ENCODE measurements at regions not wholly inside any gene's neighbourhood (a gene's known extent, or its start where the extent isn't known, plus 50 kb on each side); places are given as distances from the start of the nearest gene placed in this dataset.

DNA sequence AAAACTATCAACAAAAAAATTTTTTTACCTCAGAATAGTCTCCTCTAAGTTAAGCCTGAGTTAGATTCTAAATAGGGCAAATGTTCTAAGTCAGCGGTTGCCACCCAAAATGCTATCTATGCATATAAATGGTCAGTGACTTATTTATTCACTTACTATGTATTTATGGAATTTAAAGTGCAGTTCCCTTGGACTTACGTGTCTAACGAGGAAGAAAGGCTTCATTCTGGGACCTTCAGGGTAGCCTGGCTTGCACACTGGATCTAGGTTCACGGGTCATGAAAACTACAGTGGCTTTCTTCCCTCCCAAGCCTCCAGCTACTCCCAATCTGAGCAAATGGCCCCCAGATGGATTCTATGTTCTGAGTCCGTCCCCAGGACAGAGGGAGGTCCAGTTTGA lies 77.1 kb downstream of the ARF6 start:
- in situ Hi-C loops (cut with HindIII; ENCODE audit: low sequenced_read_pairs) = loop anchor here (25.0 kb wide), 1 partner anchor 108 kb away; the partner anchor contains the start of gene NEMF

DNA sequence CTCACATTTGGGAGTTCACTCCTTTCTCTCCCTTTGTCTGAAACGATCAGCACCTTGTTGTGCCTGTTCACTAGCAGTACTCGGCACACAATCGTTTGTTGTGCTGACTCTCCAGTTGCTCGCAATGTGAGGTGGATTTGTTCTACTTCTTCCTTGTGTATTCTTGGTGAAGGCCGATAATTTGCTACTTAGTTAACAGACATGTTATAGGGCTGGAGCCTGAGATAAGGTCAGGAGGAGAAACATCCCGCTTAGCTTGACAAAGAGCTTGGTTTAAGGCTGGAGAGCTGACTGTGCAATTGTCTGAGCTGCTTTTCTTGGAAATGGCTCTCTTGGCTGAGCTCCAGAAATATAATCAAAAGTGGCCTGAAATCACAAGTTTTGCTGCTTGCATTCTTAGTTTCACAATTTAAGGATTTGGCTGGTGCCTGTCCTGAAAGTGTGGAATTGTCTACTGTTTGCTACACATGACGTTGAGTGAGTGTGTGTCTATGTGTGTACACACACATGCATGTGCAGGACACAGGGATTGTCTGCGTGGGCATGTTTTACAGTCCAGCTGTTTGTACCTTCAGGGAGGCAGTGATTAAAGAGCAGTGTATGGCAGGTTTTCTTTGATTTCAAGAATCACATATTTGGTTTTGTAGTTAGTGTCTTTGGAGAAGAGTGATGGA lies 77.7 kb downstream of the ARF6 start:
- in situ Hi-C loops (cut with HindIII; ENCODE audit: low sequenced_read_pairs) = loop anchor here (25.0 kb wide), 1 partner anchor 108 kb away; the partner anchor contains the start of gene NEMF

DNA sequence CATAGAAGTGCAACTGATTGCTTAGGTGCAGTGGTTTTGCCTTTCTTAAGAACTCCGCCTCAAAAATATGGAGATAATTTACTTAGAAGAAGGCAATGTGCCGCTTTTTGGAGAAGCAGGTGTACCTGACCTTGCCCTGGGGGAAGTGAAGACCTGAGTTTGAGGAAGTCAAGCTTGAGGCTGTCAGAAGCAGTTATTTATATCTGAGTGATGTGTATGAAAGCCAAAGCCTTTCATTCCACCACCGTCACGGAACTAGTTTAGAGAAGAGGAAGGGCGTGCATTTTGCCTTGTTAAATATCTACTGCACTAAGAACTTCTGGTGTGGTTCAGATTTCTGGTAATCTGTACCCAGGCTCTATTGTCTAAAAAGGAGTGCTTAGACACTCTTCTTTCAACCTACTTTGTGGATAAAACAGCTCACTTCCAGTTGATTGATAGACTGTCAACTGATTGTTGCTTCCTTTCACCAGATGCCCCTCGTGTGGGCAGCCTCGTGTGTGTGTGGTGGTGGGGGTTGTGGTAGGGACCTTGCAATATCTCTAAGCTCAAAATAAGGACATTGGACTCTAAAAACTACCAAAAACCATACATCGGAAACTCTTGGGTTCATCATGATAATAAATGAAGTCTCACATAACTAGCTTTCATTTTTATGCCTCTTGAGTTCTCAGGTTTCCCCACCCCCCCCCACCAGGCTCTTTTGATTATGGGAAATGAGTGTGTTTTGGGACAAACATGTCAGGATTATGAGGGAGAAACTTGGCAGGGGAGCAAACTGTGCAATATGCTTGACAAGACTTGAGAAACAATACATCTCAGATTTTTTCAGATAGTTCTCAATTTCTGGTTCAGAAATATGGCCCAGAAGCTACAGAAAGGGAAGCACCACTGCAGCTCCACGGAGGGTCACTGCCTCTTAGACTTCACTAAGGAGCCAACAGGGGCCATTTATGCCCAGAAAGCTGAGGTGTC lies 78.6 kb downstream of the ARF6 start:
- in situ Hi-C loops (cut with HindIII; ENCODE audit: low sequenced_read_pairs) = loop anchor here (25.0 kb wide), 1 partner anchor 109 kb away; the partner anchor contains the start of gene NEMF

DNA sequence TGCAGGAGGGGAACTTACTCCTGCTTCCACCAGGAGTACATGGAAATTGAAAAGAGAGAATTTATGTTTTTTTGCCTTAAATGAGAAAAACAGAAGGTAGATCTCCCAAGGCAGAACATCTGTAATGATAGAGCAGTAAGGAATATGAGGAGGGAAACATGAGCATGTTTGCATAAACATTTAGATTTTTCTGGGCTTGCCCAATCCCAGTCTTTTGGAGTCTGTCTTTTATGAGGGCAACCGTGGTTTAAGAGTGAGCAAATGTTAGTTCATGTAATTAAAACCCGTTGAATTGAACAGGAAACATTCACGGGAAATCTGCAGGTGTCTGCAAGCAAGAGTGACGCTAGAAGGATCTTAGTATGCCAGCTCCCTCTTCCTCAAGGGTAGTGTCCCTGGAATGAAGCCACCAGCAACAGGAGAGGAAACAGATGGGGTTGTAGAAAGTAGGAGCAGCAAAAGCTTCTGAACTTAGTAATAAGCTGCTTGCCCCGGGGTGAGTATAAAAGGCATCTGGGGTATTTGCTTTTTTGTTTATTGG lies 79.3 kb downstream of the ARF6 start:
- in situ Hi-C loops (cut with HindIII; ENCODE audit: low sequenced_read_pairs) = loop anchor here (25.0 kb wide), 1 partner anchor 110 kb away; the partner anchor contains the start of gene NEMF

DNA sequence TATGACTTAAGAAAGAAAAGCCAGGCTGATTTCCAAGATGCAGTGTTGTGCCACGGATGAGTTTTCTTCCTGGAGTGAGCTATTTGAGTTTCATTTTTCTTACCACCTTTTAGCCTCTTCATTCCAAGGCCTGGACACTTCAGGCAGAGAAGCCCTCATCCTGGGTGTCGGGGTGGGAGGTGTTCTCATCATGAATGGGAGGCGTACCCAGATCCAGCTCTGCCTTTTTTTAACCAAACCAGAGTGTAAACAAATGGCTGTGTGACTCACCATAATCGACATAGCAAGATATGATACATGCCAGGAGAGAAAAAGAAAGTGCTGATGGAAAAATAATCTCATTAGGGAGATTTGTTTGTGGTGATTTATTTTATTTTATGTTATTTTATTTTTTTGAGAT lies 79.9 kb downstream of the ARF6 start:
- in situ Hi-C loops (cut with HindIII; ENCODE audit: low sequenced_read_pairs) = loop anchor here (25.0 kb wide), 1 partner anchor 111 kb away; the partner anchor contains the start of gene NEMF

DNA sequence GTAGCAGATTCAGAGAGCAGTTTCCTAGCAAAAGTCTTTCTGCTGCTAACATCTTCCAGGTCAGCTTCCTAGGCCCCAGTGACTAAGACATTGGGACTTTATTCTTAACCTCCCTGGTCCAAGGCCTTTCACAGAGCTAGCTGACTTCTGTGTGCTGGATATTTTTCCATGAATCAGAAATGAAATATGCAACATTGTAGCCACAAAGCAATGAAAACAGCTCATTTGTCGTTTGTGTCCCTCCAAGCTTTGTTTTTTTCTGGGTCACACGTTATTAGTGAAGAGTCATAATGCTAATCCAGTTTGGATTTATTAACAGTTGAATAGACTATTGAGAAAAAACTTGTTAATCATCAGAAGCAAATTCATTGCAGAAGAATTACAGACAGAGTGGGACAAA lies 82.4 kb downstream of the ARF6 start:
- in situ Hi-C loops (cut with HindIII; ENCODE audit: low sequenced_read_pairs) = no loop called here

DNA sequence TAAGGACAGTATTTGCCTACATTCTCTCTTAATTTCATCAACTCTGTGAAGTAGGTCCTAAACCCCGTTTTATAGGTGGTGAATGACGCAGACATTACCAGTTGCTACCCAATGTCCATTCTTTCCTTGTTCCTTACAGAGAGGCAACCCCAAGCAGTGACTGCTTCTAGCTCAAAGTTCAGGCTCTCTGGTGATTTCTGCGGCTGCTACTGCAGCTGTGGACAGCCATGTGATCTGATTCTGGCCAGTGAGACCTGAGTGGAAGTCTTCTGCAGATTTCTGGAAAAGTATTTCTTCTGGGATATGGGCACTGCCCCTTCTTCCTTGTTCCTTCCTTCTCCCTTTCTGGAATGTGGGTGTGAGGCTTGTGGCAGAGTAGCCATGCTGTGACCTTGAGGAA lies 82.9 kb downstream of the ARF6 start:
- in situ Hi-C loops (cut with HindIII; ENCODE audit: low sequenced_read_pairs) = no loop called here

DNA sequence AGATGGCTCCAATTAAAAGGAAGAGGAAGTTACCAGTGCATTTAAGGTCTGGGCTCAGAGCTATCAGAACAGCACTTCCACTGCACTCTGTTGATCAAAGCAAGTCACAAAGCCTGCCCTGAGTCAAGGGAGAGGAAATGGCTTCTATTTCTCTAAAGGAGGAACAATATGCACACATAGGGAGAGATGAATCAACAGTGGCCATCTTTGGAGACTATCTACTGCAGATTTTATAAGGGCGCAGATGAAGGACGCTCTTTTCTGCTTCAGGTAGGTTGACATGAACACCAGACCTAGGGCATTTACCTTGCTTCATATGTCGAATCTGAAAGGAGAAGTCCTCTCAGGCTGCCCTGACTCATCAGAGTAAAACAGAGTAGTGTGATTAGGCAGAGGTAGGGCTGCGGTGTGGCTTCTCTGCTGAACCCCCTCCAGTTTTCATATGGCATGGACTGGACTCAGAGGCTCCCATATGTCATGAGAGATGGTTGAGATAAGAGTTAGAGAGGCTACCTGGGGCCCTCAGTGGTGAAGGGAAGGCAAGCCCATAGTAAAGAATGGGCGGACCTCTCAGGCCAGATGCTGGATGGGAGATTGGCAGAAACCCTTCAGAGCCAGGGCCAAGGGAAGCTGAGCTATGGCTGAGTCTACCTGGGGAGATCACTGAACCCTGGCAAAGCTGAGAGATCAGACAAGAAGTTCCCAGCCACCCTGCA lies 84.4 kb downstream of the ARF6 start:
- in situ Hi-C loops (cut with HindIII; ENCODE audit: low sequenced_read_pairs) = no loop called here

DNA sequence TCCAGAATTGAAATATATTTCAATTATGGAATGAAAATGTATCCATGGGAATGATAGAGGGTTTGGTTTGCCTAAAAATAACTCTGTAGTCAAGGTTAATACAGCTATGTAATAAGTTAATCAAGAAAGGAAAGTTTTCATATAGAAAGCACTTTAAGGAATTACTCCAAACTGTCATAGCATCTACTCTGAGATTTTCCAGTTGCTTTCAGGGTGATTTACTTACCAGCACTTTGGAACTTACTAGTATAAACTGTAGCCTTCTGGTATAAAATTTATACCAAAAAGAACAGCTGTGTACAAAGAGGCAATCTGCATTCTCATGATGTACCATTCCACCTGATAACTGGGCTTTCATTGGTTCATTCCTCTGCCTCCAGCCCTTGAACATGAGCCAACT lies 87.1 kb downstream of the ARF6 start:
- in situ Hi-C loops (cut with HindIII; ENCODE audit: low sequenced_read_pairs) = no loop called here

DNA sequence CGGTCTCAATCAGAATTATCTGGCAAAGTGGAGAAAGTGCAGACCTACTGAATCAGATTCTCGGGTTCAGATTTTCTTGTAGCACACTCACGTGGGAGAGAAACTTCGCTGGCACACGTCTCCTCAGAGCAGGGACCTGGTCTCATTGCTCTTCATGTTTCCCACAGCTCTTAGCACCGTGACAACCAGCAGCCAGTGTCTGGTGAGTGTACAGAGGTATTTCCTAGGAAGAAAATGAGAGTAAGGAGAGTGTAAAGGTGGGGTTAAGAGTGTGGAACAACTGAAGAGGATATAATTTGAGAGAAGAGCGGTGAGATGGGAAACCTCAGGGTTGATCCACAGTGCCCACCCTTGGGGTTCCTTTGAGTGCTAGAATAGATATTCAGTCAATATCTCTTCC lies 89.2 kb downstream of the ARF6 start:
- in situ Hi-C loops (cut with HindIII; ENCODE audit: low sequenced_read_pairs) = no loop called here

DNA sequence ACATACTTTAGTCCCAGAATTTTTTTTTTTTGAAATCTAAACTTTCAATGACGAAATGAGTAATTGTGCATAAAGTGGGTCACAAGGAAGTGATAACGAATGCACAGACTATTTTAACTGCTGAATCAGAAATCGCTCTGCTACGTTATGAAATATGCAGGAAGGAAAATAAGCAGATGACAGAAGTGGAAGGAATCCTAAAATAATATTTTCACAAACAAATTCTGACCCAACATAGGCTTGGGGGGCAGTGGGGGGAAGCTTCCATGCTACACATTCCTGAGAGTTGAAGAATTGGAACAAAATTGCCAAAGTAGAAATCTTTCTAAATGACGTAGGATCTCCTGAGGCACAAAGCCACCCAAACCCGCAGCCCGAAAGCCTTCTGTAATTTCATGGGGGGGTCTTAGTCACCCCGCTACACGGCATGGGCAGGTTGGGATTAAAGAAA lies 89.6 kb downstream of the ARF6 start:
- in situ Hi-C loops (cut with HindIII; ENCODE audit: low sequenced_read_pairs) = no loop called here

DNA sequence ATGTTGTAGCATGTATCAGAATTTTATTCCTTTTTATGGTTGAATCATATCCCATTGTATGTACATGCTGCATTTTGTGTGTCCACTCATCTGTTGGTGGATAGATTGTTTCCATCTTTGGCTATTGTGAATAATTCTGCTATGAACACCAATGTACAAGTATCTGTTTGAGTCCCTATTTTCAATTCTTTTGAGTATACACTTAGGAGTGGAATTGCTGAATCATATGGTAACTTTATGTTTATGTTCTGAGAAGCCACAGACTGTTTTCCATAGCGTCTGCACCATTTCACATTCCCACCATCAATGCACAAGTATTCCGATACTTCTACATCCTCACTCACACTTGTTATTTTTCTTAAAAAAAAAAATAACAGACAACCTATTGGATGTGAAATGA lies 91.5 kb downstream of the ARF6 start:
- in situ Hi-C loops (cut with HindIII; ENCODE audit: low sequenced_read_pairs) = no loop called here

DNA sequence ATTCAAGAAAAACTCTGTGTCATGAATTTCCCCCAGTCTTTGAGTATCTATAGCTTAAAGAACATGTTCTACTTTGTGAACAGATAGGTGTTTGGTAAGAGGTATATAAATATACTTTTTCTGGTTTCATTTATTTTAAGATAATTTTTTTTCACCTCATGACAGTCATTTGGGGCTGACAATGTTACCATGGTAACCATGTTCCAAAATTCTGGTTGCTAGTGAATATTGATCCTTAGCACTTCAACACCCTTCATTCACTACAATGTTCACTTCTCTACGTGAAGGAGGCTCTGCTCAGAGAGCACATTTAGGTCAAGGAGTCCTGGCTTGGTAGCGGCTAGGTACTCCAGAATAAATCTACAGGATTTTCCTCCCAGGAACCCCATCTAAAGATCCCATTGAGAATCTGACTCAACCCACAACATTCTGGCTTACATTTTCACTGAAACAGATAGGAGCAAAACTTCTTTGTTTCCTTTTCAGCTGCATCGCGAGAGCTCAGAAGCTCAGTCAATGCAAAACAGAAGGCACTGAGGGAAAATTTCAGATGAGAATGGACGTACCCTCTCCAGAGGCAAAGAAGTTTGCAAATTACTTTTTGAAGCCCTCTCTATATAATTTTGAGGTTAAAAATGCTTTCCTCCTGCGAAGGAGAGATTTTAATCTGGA lies 93.6 kb downstream of the ARF6 start:
- in situ Hi-C loops (cut with HindIII; ENCODE audit: low sequenced_read_pairs) = no loop called here

DNA sequence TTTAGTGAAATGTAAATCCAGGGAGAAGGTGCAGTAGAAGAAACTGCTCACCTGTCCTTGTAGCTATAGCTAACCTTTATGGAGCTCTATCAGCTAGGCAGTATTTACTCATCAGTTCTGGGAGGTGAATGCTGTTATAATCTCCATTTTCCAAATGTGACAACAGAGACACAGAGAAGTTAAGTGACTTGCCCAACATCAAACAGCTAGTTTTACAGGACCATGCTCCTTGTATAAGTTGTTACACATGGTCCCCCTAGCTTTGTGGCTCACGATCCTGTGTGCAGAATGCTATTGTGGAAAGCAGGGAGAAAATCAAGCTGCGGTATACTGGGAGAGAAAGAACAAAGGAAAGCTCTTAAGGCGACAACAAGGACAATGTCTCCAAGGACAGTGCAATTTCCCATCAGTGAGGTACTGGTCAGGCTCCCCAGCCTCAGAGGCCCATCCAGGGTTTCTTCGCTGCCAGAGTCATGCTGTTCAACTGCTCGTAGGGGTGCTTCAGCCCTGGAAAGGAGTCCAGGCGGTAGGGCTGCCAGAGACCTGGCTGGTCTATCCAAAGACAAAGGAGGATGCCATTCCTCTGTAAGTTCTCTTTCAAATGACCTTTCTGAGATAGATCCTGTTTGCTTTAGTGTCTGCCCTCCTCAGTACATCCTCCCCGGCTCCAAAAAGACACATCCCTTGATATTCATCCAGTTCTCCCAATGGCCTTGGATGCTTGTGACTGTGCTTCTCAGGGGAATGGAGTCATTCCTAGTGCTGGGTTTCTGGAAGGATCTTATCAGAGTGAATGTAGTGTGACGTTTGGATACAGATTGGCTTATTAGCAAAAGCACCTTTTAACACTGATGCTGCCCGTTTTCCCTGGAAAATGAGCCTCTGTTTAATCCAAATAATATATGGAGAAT lies 95.5 kb downstream of the ARF6 start:
- in situ Hi-C loops (cut with HindIII; ENCODE audit: low sequenced_read_pairs) = no loop called here

DNA sequence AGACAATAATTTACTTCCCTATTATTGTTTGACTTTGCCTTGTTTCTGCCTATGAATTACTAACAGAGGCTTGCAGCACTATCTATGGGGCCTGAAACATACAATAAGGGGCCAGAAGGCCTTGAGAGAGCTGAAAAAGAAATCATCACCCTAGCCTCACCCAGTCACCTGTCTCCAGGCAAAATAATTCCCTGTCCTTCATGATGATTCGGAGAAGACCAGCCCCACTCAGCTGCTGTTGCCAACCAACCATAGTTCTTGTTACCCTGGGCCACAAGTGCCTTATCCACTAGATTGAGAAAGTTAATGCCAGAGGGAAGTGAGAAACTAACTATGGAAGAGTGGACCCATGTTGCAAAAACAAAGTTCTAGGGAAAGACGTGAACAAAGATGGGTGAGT lies 97.1 kb downstream of the ARF6 start:
- in situ Hi-C loops (cut with HindIII; ENCODE audit: low sequenced_read_pairs) = no loop called here

DNA sequence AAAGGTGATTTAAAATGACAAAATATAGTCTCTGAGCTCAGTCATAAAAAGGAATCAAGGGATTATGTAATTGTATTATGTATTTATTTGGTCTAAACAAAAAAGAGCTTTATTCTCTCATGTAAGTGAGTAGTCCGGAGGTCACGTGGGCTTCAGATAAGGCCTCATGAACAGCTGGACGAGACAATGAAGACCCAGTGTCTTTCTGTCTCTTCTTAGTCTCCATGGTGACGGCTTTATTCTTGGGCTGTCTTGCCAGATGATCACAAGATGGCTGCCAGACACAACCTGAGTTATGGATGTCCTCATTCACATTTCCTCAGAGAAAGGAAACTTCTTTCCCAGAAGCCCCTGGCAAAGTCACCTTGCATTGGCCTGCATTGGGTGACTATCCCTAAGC lies 98.6 kb downstream of the ARF6 start:
- in situ Hi-C loops (cut with HindIII; ENCODE audit: low sequenced_read_pairs) = no loop called here

DNA sequence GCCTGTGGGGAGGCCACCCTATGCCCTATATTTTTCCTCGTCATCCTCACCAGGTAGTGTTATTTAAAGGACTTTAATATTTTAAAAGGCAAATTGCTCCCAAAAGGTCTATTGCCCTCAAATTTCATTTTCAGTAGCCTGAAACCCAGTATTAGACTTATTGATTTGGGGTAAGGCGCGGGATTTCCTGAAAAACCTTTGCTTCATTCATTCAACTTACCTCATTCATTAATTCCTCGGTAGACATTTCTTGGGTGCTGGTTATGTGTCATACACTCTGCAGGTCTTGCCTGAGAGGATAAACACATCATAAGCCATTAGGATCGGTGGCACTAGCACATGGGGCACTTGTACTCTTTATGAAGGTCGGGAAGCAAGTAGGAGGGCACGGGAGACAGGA lies 99.2 kb downstream of the ARF6 start:
- in situ Hi-C loops (cut with HindIII; ENCODE audit: low sequenced_read_pairs) = no loop called here

DNA sequence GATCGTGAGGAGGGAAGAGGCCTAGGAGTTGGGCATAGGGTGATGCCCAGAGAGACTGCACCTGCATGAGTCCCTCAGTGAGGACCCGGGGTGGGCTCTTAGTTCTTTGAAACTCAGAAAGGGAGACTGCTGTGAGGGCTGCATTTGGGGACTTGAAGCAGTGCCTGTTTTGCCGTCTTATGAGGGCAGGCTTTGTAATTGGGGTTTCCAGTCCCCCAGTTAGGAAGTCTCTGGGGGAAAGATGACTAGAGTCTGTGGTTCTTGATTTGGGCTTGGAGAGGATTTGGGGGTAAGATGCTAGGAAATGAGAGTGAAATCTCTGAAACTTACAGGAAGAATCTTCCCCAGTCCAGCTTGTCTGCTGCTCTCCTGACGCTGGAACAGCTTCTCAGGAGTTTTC lies 99.6 kb downstream of the ARF6 start:
- in situ Hi-C loops (cut with HindIII; ENCODE audit: low sequenced_read_pairs) = no loop called here

DNA sequence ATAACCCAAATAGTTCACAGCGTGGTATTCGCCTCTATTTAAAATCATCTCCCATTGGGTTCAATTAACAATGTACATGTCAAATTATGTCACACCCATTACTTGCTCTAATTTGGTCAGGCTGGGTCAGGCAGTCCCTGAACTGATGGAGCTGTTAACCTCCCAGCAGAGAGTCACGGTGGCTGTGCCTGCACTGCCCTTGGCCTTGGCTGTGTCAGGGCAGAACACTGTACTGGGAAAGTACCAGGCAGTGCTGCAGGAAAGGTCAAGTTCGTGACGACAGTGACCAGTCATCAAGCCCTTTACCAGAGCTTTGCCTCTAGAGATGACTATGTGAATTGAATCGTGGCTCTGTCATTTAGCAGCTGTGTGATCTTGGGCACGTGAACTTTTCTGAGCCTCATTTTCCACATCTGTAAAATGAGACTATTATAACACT lies 100.0 kb downstream of the ARF6 start:
- in situ Hi-C loops (cut with HindIII; ENCODE audit: low sequenced_read_pairs) = no loop called here
